Mesodermal cell (in vitro differentiated cells): ENCODE measurements at regions not wholly inside any gene's neighbourhood (a gene's known extent, or its start where the extent isn't known, plus 50 kb on each side); places are given as distances from the start of the nearest gene placed in this dataset.

Source experiments
- H3K27ac ChIP-seq: 2 replicates; pipeline ENCODE4 v1.7.0; 2013; ENCODE audit warnings: mild to moderate bottlenecking, low read depth, low read length, moderate library complexity; ENCODE audit not compliant: severe bottlenecking
- H3K36me3 ChIP-seq: 2 replicates; pipeline ENCODE4 v1.7.1; 2013; ENCODE audit warnings: mild to moderate bottlenecking, low read length, moderate library complexity; ENCODE audit not compliant: control insufficient read depth, insufficient read depth
- H3K4me1 ChIP-seq: one replicate; pipeline ENCODE4 v1.7.1; 2013; ENCODE audit warnings: mild to moderate bottlenecking, low read length; ENCODE audit not compliant: insufficient read depth, control insufficient read depth, poor library complexity, severe bottlenecking
- H3K4me3 ChIP-seq: 2 replicates; pipeline ENCODE4 v1.7.0; 2013; ENCODE audit warnings: low read length, control low read depth, mild to moderate bottlenecking; ENCODE audit not compliant: insufficient read depth, poor library complexity, severe bottlenecking; ENCODE audit errors: extremely low read depth
- H3K9me3 ChIP-seq: 2 replicates; pipeline ENCODE4 v1.7.1; 2013; ENCODE audit warnings: mild to moderate bottlenecking, low read length, moderate library complexity; ENCODE audit not compliant: control insufficient read depth
- WGBS, 2 experiments: methylation state at CpG; one replicate each; pipeline ENCODE4 v1.1.5; 2013; ENCODE audit warnings: missing lambda C conversion rate in 2 of 2; ENCODE audit not compliant: insufficient coverage in 2 of 2; 5-methylcytosine and 5-hydroxymethylcytosine counted together

GRCh38 chr5:160479220-160479619 lies 57.6 kb downstream of the PTTG1 start:
- 89 to 100% methylated on average over 1 to 2 of the region's 3 CpGs for WGBS, 2 experiments
- no peaks in the 10 kb centered on the region for H3K9me3 ChIP-seq

DNA sequence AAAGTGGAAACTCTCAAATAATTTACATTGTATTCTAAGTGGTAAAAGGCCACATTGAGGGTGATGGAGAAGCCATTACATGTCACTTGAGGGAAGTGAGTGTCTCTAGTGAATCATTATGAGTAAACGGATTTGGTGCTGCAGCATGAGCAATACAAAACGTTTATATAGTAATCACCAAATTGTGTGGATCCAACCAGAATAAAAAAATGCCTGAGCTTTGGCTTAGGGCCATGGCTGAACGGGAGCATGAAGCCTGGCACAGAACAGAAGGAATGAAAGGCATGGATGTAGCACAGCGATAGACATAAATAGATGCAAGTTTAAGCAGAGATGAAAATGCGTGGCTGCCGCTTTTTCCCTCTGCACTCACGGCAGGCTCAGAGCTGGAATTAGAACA lies 58.3 kb downstream of the PTTG1 start:
- Histone ChIP-seq H3K27ac (no peak overlapping the region), H3K9me3 (no peaks in the 10 kb centered on the region), H3K36me3 (no peaks in the 10 kb centered on the region), H3K4me3 (no peak overlapping the region), H3K4me1 (peaks cover 10% of the 10 kb centered on the region)
- 95 to 98% methylated on average over 6 of the region's 7 CpGs for WGBS, 2 experiments

More at GRCh38 chr5:160479220-160479619, 57.6 kb downstream of the PTTG1 start:
- Histone ChIP-seq H3K36me3 (no peaks in the 10 kb centered on the region), H3K4me1 (peaks cover 10% of the 10 kb centered on the region), H3K4me3 (no peak overlapping the region), H3K27ac (no peak overlapping the region)

DNA sequence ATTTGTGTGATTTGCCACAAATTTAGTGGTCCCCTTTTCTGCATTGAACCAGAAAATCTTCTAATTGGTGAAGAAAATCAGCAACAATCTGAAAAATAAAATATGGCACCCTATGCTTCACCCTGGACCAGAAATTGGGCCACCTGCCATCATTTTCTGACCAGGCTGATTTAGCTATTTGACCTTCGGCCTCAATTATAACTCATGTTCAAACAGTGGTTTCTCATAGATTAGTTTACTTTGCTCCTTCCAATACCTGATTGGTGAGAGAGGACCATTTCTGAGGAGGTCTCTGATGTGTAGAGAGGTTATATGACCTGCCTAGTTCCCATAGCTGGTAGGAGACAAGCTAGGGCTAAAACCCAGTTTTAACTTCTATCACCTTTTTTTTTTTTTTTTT lies 59.0 kb downstream of the PTTG1 start:
- Histone ChIP-seq H3K4me1 (peaks cover 10% of the 10 kb centered on the region), H3K9me3 (no peaks in the 10 kb centered on the region), H3K4me3 (no peak overlapping the region), H3K36me3 (no peaks in the 10 kb centered on the region), H3K27ac (no peak overlapping the region)
- no CpG with 5 or more reads among the region's 1 CpG for WGBS, 2 experiments

- Histone ChIP-seq H3K4me3 (no peak overlapping the region), H3K36me3 (no peaks in the 10 kb centered on the region), H3K9me3 (no peaks in the 10 kb centered on the region), H3K4me1 (no peaks in the 10 kb centered on the region), H3K27ac (no peak overlapping the region)
- WGBS, 2 experiments: 92 to 100% methylated on average over 1 to 2 of the region's 2 CpGs
Observed at GRCh38 chr5:160484678-160485077, 63.0 kb downstream of the PTTG1 start.

DNA sequence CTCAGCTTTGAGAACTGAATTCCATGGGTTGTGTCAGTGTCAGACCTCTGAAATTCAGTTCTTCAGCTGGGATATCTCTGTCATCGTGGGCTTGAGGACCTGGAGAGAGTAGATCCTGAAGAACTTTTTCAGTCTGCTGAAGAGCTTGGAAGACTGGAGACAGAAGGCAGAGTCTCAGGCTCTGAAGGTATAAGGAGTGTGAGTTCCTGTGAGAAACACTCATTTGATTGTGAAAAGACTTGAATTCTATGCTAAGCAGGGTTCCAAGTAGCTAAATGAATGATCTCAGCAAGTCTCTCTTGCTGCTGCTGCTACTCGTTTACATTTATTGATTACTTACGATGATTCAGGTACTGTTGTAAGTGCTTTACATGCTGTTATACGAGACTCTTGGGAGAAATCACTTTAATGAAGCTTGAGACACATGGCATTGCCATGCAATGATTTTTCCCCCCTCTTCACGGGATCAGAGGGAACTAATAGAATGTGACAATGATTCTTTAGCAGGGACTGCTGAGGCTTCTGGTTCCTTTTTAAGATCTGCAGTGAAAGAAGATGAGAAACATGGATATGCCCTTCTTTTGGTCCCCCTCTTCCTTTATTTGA lies 63.8 kb downstream of the PTTG1 start:
- Histone ChIP-seq H3K9me3 (no peaks in the 10 kb centered on the region), H3K27ac (no peak overlapping the region), H3K4me3 (no peak overlapping the region), H3K4me1 (no peaks in the 10 kb centered on the region), H3K36me3 (no peaks in the 10 kb centered on the region)
- 28 to 52% methylated on average over 2 to 5 of the region's 5 CpGs for WGBS, 2 experiments

GRCh38 chr5:160486573-160486972 lies 64.9 kb downstream of the PTTG1 start:
- 85 to 93% methylated on average over 3 to 5 of the region's 7 CpGs for WGBS, 2 experiments

GRCh38 chr5:160488394-160489325 lies 67.0 kb downstream of the PTTG1 start:
- H3K4me1 ChIP-seq: no peaks in the 10 kb centered on the region
- H3K36me3 ChIP-seq: no peaks in the 10 kb centered on the region
- no peaks in the 10 kb centered on the region for H3K9me3 ChIP-seq
- no peak overlapping the region for H3K4me3 ChIP-seq
- 70 to 92% methylated on average over 2 to 3 of the region's 6 CpGs for WGBS, 2 experiments
- H3K27ac ChIP-seq: no peak overlapping the region

More at GRCh38 chr5:160486573-160486972, 64.9 kb downstream of the PTTG1 start:
- Histone ChIP-seq H3K4me1 (no peaks in the 10 kb centered on the region), H3K36me3 (no peaks in the 10 kb centered on the region), H3K27ac (no peak overlapping the region), H3K9me3 (no peaks in the 10 kb centered on the region), H3K4me3 (no peak overlapping the region)

GRCh38 chr5:160491438-160491837 lies 69.8 kb downstream of the PTTG1 start:
- Histone ChIP-seq H3K36me3 (no peaks in the 10 kb centered on the region), H3K27ac (no peak overlapping the region), H3K4me1 (no peaks in the 10 kb centered on the region), H3K9me3 (no peaks in the 10 kb centered on the region), H3K4me3 (no peak overlapping the region)
- WGBS, 2 experiments: no CpG with 5 or more reads among the region's 1 CpG

DNA sequence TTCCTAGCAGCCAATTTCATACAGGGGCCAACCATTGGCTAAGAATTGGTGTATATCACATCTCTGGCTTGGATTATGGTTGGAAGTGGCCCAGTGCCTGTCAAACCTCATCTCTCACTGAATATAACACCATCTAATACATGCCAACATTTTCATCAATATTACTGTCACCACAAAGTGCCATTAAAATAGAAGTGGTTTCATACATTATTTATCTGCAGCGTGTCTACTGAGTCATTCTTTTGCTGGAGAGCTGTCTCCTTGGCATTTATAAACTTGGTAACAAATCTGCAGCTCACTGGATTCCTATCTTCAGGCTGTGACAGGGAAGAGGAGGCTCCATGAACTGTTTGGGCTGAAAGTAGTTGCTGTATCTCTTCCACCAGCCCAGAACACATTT lies 70.9 kb downstream of the PTTG1 start:
- H3K27ac ChIP-seq: no peak overlapping the region
- H3K9me3 ChIP-seq: no peaks in the 10 kb centered on the region
- no peaks in the 10 kb centered on the region for H3K4me1 ChIP-seq
- WGBS, 2 experiments: 86 to 100% methylated on average over 1 of the region's 1 CpG
- H3K36me3 ChIP-seq: no peaks in the 10 kb centered on the region
- no peak overlapping the region for H3K4me3 ChIP-seq

GRCh38 chr5:160493806-160494338 lies 72.2 kb downstream of the PTTG1 start:
- Histone ChIP-seq H3K9me3 (no peaks in the 10 kb centered on the region), H3K4me1 (no peaks in the 10 kb centered on the region), H3K36me3 (no peaks in the 10 kb centered on the region), H3K27ac (no peak overlapping the region), H3K4me3 (no peak overlapping the region)
- WGBS, 2 experiments: 100% methylated on average over 1 to 2 of the region's 2 CpGs
